ENCODE measurements at regions not wholly inside any gene's neighbourhood (a gene's known extent, or its start where the extent isn't known, plus 50 kb on each side); places are given as distances from the start of the nearest gene placed in this dataset.

DNA sequence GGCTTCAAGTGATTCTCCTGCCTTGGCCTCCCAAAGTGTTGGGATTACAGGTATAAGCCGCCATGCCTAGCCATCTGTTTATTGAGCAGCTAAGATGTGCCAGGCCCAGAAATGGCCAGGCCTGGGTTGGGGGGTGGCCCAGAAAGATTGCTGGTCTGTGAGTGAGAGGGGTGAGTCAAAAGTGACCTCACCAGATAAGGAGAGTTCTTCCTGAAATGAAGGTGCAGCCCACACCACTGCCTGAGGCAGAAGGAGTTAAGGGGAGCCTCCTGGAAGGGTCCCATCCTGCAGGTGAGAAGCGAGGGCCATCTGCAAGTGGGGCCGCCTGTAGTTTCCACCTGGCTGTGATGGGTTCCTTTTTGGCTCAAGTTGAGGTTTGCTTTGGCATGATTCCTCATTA lies 96.9 kb upstream of the KLF4 start:
- no peaks in the 10 kb centered on the region for H3K4me1 Mint-ChIP-seq
- TF ChIP-seq, protein P1, sequence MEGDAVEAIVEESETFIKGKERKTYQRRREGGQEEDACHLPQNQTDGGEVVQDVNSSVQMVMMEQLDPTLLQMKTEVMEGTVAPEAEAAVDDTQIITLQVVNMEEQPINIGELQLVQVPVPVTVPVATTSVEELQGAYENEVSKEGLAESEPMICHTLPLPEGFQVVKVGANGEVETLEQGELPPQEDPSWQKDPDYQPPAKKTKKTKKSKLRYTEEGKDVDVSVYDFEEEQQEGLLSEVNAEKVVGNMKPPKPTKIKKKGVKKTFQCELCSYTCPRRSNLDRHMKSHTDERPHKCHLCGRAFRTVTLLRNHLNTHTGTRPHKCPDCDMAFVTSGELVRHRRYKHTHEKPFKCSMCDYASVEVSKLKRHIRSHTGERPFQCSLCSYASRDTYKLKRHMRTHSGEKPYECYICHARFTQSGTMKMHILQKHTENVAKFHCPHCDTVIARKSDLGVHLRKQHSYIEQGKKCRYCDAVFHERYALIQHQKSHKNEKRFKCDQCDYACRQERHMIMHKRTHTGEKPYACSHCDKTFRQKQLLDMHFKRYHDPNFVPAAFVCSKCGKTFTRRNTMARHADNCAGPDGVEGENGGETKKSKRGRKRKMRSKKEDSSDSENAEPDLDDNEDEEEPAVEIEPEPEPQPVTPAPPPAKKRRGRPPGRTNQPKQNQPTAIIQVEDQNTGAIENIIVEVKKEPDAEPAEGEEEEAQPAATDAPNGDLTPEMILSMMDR (conservative IDR thresholded peaks at IDR 0.05), result no peak
- H3K27ac Mint-ChIP-seq (ENCODE audit: unreplicated experiment), result no peak overlapping the region
- H3K27me3 Mint-ChIP-seq (ENCODE audit: low read depth), result no peaks in the 10 kb centered on the region
- DNase-seq (ENCODE audit: low read depth, low spot score), result no peak
- H3K36me3 Mint-ChIP-seq (ENCODE audit: low read depth), result no peaks in the 10 kb centered on the region
- H3K9me3 Mint-ChIP-seq, result no peaks in the 10 kb centered on the region
- no peak overlapping the region for H3K4me3 Mint-ChIP-seq

DNA sequence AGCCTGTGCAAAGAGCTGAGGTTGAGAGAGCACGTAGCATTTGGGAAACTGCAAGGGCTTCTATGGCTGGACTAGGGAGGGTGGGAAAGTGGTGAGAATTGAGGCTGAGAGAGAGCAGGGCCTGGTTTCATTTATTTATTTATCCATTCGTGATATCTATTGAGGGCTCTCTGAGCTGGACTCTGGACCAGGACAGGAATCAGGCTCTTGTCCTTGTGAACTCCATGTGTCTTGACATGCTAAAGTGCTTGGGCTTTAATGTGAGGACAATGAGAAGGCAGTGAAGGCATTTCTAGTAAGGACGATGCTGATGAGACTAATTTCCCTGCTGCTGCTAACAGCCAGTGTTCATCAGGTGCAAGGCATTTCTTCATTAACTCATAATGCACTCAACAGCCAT lies 95.9 kb upstream of the KLF4 start:
- no peak for DNase-seq (ENCODE audit: low read depth, low spot score)
- H3K4me1 Mint-ChIP-seq, result no peaks in the 10 kb centered on the region
- no peaks in the 10 kb centered on the region for H3K9me3 Mint-ChIP-seq
- H3K36me3 Mint-ChIP-seq (ENCODE audit: low read depth), result no peaks in the 10 kb centered on the region
- no peak overlapping the region for H3K27ac Mint-ChIP-seq (ENCODE audit: unreplicated experiment)
- H3K4me3 Mint-ChIP-seq, result no peak overlapping the region
- H3K27me3 Mint-ChIP-seq (ENCODE audit: low read depth), result no peaks in the 10 kb centered on the region
- TF ChIP-seq, protein P1 (conservative IDR thresholded peaks at IDR 0.05), result no peak

DNA sequence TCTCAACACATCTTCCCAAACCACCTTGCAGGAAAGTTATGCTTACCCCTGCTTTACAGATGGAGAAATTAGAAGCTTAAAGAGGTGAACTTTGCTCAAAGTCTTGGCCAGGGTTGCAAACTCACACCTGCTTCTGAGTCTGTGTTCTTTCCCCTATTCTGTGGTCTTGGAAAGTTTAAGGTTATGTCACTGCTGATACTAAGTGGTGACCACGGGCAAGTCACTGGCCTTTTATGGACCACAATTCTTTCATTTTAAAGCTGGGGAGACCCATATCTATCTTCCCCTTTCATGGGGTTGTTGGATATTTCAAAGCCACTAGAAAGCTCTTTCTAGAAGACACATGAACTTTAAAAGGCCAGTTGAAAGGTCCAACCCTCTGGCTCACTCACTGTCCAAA lies 95.4 kb upstream of the KLF4 start:
- Mint-ChIP-seq H3K9me3 (no peaks in the 10 kb centered on the region), H3K4me3 (no peak overlapping the region), H3K27me3 (ENCODE audit: low read depth) (no peaks in the 10 kb centered on the region), H3K4me1 (no peaks in the 10 kb centered on the region), H3K36me3 (ENCODE audit: low read depth) (no peaks in the 10 kb centered on the region), H3K27ac (ENCODE audit: unreplicated experiment) (peak overlapping the region; percentile 70)
- TF ChIP-seq, protein P1 (conservative IDR thresholded peaks at IDR 0.05), result no peak
- DNase-seq (ENCODE audit: low read depth, low spot score), result no peak

DNA sequence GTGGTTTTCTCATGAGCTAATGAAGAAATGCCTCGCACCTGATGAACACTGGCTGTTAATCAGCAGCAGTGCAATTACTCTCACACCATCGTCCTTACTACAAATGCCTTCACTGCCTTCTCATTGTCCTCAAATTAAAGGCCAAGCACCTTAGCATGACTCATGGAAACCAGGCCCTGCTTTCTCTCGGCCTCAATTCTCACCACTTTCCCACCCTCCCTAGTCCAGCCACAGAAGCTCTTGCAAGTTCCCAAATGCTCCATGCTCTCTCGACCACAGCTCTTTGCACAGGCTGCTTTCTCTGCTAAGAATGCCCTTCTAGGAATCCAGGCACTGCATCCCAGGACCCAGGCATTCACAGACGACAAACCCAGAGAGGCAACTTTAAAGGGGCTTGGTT lies 94.6 kb upstream of the KLF4 start:
- Mint-ChIP-seq H3K4me1 (no peaks in the 10 kb centered on the region), H3K27ac (ENCODE audit: unreplicated experiment) (no peak overlapping the region), H3K27me3 (ENCODE audit: low read depth) (no peaks in the 10 kb centered on the region), H3K36me3 (ENCODE audit: low read depth) (no peaks in the 10 kb centered on the region), H3K9me3 (no peaks in the 10 kb centered on the region), H3K4me3 (no peak overlapping the region)
- TF ChIP-seq, protein P1 (conservative IDR thresholded peaks at IDR 0.05), result no peak
- no peak for DNase-seq (ENCODE audit: low read depth, low spot score)

DNA sequence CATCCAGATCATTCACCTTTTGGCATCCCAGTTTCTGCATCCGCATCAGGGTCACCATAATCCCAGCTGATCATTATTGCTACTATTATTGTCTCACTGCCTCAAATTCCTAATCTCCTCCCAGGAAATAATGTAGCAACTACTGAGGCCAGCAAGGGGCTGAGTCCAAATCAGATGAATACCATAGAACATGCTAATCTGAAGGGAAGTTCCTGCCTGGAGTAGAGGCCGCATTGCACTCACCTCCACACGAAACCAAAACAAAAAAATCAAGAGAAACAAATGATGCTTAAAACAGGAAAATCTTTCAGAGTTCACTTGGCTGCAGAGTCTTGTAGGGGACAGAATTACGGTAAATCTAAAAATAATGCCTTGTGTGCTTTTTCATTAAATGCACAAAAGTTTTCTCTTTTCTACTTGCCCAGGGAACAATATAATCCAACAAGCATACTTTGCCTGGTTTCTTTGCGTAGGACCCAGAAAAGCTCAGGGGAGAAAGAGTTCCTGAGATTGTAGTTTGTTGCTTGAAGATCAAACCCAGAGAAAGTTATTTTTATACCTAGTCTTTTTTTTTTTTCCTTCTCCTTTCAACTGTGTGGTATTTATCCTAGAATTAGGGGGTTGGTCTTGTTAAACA lies 87.7 kb upstream of the KLF4 start:
- H3K27me3 Mint-ChIP-seq (ENCODE audit: low read depth), result no peaks in the 10 kb centered on the region
- TF ChIP-seq, protein P1 (conservative IDR thresholded peaks at IDR 0.05), result no peak
- DNase-seq (ENCODE audit: low read depth, low spot score), result no peak
- H3K4me1 Mint-ChIP-seq, result no peaks in the 10 kb centered on the region
- no peaks in the 10 kb centered on the region for H3K36me3 Mint-ChIP-seq (ENCODE audit: low read depth)
- no peaks in the 10 kb centered on the region for H3K9me3 Mint-ChIP-seq
- H3K4me3 Mint-ChIP-seq, result no peak overlapping the region
- no peak overlapping the region for H3K27ac Mint-ChIP-seq (ENCODE audit: unreplicated experiment)

All from neural crest cell (in vitro differentiated cells).